C4-2B (cell line): ENCODE measurements at regions not wholly inside any gene's neighbourhood (a gene's known extent, or its start where the extent isn't known, plus 50 kb on each side); places are given as distances from the start of the nearest gene placed in this dataset.

Experiments
- ZFX ChIP-seq: fragments of 450-650 bp; IDR thresholded peaks from 2 replicates; pipeline ENCODE4 v1.6.1; 2017
- TF ChIP-seq, protein P1 (sequence below): fragments of 450-650 bp; conservative IDR thresholded peaks from 2 replicates; pipeline ENCODE4 v1.5.1; 2017; ENCODE audit warnings: mild to moderate bottlenecking

GRCh38 chr4:163598028-163598427 is 103.5 kb downstream of the TMA16 start:
- TF ChIP-seq, protein P1, sequence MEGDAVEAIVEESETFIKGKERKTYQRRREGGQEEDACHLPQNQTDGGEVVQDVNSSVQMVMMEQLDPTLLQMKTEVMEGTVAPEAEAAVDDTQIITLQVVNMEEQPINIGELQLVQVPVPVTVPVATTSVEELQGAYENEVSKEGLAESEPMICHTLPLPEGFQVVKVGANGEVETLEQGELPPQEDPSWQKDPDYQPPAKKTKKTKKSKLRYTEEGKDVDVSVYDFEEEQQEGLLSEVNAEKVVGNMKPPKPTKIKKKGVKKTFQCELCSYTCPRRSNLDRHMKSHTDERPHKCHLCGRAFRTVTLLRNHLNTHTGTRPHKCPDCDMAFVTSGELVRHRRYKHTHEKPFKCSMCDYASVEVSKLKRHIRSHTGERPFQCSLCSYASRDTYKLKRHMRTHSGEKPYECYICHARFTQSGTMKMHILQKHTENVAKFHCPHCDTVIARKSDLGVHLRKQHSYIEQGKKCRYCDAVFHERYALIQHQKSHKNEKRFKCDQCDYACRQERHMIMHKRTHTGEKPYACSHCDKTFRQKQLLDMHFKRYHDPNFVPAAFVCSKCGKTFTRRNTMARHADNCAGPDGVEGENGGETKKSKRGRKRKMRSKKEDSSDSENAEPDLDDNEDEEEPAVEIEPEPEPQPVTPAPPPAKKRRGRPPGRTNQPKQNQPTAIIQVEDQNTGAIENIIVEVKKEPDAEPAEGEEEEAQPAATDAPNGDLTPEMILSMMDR: no peak
- no peak for TF ChIP-seq ZFX
